Breast epithelium (tissue), 4 donors: ENCODE measurements at regions not wholly inside any gene's neighbourhood (a gene's known extent, or its start where the extent isn't known, plus 50 kb on each side); places are given as distances from the start of the nearest gene placed in this dataset.

Experiments
- DNase-seq, 2 donors: peaks; one replicate each; pipeline ENCODE4 v3.0.0-alpha.2; 2019; ENCODE audit warnings: low spot score in 2 of 2
- H3K27ac ChIP-seq, 2 donors: fragments of 200-600 bp; sonication (generic) in 1 of 2; one replicate each; pipeline ENCODE4 v1.5.1; 2016 to 2019; ENCODE audit warnings: mild to moderate bottlenecking in 1 of 2
- H3K27me3 ChIP-seq, 2 donors: fragments of 200-600 bp; sonication (generic) in 1 of 2; one replicate each; pipeline versions ENCODE4 v1.5.1 to v1.6.0; 2017 to 2019; ENCODE audit warnings: control low read depth in 1 of 2, mild to moderate bottlenecking in 1 of 2
- H3K36me3 ChIP-seq: fragments of 200-600 bp; one replicate; pipeline ENCODE4 v1.5.1; 2019
- H3K4me1 ChIP-seq, 2 donors: fragments of 200-600 bp; sonication (generic); one replicate each; pipeline ENCODE4 v1.5.1; 2016 to 2019; ENCODE audit warnings: control low read depth in 1 of 2
- H3K4me3 ChIP-seq, 3 donors: fragments of 200-600 bp; sonication (generic); 1 replicate in 2 of 3; 2 replicates in 1 of 3; pipeline ENCODE4 v1.5.1; 2016 to 2019; ENCODE audit warnings: mild to moderate bottlenecking in 3 of 3, moderate library complexity in 2 of 3
- H3K9me3 ChIP-seq, 2 donors: fragments of 200-600 bp; sonication (generic) in 1 of 2; one replicate each; pipeline ENCODE4 v1.5.1; 2016 to 2019; ENCODE audit warnings: control low read depth in 1 of 2
- POLR2A ChIP-seq: fragments of 450-650 bp; IDR thresholded peaks from one replicate; pipeline ENCODE4 v1.6.1; 2016; ENCODE audit warnings: antibody characterized with exemption, mild to moderate bottlenecking, moderate library complexity
- POLR2AphosphoS5 ChIP-seq, 3 donors: sonication (generic); formaldehyde crosslinking; IDR thresholded peaks; one replicate each; pipeline ENCODE4 v1.6.1; 2017; ENCODE audit warnings: antibody characterized with exemption in 3 of 3
- intact Hi-C: fragments of 100-400 bp; cut with DNase I; formaldehyde crosslinking; loops from one replicate; pipeline ENCODE4 v1.15.1; 2023; ENCODE audit warnings: low total_unique reads
- TF ChIP-seq, protein P1 (sequence below), 3 donors: fragments of 450-650 bp; IDR thresholded peaks; one replicate each; pipeline ENCODE4 v1.5.1; 2016 to 2017; ENCODE audit warnings: antibody characterized with exemption in 3 of 3, mild to moderate bottlenecking in 3 of 3, moderate library complexity in 3 of 3

DNA sequence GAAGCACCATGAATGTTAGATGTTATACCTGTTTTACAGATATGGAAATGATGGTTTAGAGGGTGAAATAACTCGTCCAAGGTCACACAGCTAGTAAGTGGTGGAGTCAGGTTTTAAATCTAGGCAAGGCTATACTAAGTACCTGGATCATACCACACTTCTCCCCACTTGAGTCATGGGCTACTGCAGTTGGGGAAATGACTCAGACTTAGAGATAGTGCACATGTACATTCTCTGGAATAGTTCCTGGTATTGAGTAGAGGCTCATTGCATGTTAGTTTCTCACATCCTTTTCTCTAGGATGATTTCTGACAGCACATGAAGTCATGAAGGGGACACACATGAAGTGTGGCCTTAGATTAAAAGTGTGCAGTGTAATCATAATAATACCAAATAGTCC is 76.2 kb upstream of the TNFSF11 start:
- DNase-seq, result no peak
- no peak overlapping the region for H3K4me3 ChIP-seq
- H3K27ac ChIP-seq, result no peak overlapping the region
- TF ChIP-seq, protein P1, sequence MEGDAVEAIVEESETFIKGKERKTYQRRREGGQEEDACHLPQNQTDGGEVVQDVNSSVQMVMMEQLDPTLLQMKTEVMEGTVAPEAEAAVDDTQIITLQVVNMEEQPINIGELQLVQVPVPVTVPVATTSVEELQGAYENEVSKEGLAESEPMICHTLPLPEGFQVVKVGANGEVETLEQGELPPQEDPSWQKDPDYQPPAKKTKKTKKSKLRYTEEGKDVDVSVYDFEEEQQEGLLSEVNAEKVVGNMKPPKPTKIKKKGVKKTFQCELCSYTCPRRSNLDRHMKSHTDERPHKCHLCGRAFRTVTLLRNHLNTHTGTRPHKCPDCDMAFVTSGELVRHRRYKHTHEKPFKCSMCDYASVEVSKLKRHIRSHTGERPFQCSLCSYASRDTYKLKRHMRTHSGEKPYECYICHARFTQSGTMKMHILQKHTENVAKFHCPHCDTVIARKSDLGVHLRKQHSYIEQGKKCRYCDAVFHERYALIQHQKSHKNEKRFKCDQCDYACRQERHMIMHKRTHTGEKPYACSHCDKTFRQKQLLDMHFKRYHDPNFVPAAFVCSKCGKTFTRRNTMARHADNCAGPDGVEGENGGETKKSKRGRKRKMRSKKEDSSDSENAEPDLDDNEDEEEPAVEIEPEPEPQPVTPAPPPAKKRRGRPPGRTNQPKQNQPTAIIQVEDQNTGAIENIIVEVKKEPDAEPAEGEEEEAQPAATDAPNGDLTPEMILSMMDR (IDR thresholded peaks at IDR 0.05), result no peak
- no peak for TF ChIP-seq POLR2A
- no peak for TF ChIP-seq POLR2AphosphoS5 (IDR thresholded peaks at IDR 0.05)
- intact Hi-C loops, result no loop called here
- H3K27me3 ChIP-seq, result no peaks in the 10 kb centered on the region
- no peaks in the 10 kb centered on the region for H3K9me3 ChIP-seq
- no peaks in the 10 kb centered on the region for H3K4me1 ChIP-seq
- no peaks in the 10 kb centered on the region for H3K36me3 ChIP-seq

DNA sequence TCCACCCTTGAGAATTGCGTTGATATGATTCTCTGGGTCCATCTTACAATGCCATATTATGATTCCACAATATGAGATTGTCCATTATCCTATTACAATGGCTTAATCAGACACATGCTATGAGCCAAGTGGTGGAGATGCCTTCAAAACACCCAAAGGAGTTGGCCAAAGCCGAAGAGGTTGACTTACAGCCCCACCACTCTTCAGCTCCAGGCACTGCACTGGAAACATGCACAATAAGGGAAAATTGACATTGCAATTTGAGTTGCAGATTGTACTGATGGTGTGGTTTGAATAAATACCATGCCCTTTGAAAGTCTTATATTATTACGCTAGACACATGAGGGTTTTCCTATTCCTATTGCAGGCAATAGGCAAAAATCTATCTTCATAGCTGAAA is 75.4 kb upstream of the TNFSF11 start:
- Histone ChIP-seq H3K4me3 (no peak overlapping the region), H3K27me3 (no peaks in the 10 kb centered on the region), H3K27ac (no peak overlapping the region), H3K4me1 (no peaks in the 10 kb centered on the region), H3K36me3 (no peaks in the 10 kb centered on the region), H3K9me3 (no peaks in the 10 kb centered on the region)
- DNase-seq, result no peak
- TF ChIP-seq POLR2AphosphoS5 (IDR thresholded peaks at IDR 0.05) (no peak), POLR2A (no peak)
- TF ChIP-seq, protein P1 (IDR thresholded peaks at IDR 0.05), result no peak
- intact Hi-C loops, result no loop called here
